Caki2 (cell line): ENCODE measurements at regions not wholly inside any gene's neighbourhood (a gene's known extent, or its start where the extent isn't known, plus 50 kb on each side); places are given as distances from the start of the nearest gene placed in this dataset.

Source experiments
- DNase-seq: peaks from one replicate; pipeline ENCODE4 v3.0.0-alpha.2; 2015; ENCODE audit warnings: low read depth
- in situ Hi-C: cut with HindIII; loops from 2 replicates; pipeline ENCODE4 v1.10.0; 2016; ENCODE audit warnings: low sequenced_read_pairs, low pct_unique_long_range_greater_than_20kb, mixed read lengths

DNA sequence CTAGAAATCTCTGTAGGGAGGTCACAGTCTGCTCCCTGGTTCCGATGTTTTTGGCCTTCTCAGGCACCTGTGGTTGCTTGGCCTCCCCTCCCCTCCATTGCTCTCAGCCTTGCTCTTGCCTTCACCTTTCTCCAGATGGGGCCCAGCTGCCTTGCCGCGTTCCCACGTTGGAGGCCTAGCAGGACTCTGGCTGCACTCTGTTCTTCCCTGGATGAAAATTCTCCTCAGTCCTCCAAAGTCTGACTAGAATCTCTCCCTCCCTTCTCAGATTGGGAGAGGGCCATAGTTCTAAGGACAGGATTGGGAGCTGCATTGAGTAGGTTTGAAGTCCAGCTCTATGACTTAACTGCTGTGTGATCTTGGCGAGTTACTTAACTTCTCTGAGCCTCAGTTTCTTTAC is 213.7 kb upstream of the HABP2 start:
- no peak for DNase-seq
- in situ Hi-C loops = no loop called here

DNA sequence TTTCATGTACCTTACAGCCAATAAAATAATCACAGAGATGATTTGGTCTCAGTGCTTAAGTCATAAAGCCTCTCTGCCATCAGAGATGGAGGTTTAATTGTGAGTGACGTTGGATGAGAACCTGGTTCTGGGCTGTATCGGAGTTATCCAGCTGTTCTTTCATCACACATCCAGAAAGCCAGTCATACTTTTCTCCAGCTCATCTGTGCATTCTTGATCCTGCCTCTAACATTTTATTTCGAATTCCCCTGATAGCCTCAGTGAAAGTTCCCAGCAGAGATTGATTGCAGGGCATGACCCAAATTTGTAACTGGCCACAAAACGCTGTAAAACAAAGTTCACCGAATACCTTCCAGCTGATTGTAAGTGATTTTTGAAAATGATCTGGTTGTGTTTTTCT is 212.6 kb upstream of the HABP2 start:
- in situ Hi-C loops = no loop called here

DNA sequence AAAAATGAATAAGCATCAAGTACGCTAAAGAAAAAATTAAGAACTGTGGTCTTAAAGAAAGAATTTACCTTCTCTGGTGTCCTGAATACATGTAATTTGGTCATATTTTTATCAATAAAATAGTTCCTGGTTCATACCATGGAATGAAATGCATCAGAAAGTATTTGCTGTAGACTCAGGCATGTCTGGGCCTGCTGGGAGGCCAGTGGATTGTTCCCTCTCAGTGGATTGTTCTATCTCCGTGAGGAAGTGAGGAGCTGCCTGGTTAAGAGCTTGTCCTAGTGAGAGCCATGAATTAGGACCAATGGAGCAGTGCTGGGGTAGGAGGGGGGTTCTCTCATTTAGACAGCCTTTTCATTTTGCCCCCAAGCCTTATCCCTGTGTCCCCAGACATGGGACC is 211.7 kb upstream of the HABP2 start:
- no peak for DNase-seq
- in situ Hi-C loops = no loop called here

More for the DNA sequence above, 212.6 kb upstream of the HABP2 start:
- no peak for DNase-seq

DNA sequence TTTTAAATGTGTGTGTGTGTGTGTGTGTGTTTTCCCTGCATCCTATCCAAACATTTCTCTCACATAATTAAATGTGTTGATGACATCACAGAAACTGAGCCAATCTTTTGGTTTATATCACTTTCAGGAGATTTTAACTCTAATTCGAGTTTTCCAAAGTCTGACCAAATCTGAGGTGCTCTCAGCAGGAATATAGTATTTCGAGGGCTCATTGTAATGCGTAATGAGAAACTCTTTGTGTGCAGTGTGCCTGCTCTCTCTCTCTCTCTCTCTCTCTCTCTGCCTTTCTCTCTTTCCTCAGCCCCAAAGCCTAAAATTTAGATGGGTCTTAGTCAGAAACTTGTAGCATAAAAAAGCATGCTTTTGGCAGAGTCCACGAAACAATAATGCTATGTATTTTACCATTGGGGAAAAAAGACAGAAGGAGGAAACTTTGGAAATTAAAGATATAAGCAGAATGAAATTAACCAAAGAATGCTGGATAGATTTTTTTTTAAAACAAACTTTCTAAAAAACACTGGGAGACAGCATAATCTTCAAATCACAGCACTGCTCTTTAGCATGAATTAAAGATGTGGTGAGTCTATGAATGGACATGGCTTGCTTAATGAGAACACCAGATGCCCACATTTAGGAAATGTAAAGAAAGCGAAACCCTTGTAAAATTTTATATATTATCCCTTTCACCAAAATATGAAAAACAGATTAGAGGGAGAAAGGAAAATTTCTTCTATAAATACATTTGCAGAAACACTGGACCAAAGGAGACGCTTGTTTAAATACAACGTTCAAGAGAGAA is 206.8 kb upstream of the HABP2 start:
- DNase-seq = no peak
- in situ Hi-C loops = no loop called here

DNA sequence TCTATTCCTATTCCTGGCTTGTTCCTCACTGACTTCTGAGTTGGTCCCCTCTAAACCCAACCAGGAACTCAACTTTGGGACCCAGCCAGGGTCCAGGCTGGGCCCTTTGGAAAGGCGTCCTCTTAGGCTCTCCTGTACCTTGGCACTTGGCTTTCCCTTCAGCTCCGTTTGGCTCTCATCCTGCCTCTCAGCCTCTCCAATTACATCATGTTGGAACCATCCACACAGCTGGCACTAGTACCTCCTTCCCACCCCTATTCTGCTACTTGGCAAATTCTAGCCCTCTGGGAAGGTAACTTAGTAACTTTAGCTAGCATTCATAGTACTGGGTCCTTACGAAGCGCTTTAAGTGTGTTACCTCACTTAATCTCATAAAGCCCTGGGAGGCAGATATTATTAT is 205.3 kb upstream of the HABP2 start:
- in situ Hi-C loops = no loop called here
- DNase-seq = no peak

GRCh38 chr10:113348694-113349093 is 204.2 kb upstream of the HABP2 start:
- DNase-seq = no peak
- in situ Hi-C loops = no loop called here

DNA sequence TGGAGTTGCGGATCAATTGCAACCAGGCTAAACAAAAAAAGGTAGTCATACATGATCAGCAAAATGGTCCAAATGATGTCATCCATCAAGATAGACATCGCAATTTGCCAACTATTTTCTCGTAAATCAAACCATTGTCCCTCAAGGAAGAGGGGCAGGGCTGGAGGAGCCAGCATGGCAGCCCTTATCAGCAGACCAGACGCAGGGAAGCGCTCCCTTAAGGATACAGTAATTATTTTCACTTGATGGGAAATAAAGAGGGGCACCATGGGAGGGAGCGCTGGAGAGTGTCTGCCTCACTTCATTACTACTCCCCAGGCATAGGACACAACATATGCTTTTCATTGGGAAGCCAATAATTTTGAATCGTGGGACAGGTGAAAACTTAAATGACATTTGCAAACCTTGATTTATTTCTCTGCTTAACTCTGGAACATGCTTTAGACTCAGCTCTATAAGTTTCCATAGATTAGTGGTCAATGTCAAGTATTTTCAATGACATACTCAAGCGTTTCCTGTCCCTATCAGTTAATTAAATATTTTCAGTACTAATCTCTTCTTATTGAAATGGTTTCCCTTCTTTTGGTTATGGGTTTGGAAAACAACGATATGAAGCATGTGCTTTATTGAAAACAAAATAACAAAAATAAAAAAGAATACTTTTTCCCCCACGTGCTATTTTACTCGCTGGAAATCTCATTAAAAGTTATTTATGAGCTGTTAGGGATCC is 202.4 kb upstream of the HABP2 start:
- in situ Hi-C loops = no loop called here
- DNase-seq = no peak

DNA sequence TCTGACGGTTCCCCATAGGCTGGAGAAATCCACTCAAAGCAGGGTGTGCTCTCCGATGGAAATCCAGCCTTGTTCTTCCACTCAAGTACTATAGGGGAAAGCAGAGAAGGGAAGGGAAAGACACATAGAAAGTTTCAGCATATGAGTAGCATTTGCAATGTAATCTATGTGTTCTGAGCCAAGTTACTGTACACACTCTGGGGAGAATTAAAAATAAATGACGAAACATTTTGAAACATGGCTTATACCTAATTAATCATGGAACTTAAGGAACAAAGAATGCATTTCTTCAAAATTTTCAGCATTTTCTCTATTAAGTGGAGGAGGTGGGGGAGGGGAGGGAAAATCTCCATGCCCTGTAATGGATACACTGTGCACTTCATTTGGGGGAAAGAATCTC is 198.1 kb upstream of the HABP2 start:
- no peak for DNase-seq
- in situ Hi-C loops = no loop called here

DNA sequence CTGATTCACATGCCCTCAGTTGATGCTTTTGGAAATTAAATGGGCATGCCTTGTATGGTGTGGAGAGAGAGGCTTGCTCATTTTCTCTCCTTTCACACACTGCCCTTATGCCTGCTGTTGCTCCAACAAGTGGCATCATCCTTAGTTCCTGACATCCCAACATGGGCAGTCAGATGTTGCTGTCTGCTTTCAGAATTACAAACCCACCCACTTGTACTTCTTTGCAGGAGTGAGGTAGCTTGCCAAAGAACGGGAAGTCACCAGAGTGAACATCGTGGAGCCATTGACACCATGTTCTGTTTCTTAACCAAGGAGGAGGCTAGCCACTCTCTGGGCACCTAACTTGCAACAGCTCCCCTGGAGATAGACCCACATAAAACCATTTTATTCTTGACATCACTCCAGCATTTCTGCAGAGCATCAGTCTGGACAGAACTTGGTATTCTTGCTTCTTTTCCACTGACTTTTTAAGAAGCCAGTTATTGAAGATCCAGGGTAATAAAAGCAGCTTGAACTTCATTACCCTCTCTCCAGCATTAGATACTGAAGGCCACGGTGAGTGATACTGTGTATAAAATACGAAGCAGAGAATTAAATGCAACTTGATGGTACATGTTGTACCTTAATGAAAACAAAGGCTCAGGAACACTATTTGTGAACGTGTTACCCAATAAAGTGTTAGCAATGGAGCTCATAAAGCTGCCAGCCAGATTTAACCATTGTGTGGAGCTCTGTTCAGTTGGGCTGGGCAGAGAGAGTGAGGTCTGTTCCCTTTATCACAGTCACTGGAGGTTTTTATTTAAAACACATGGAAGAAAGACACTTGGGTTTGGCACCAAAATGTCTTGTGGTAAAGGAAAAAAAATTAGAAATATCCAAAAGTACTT is 195.8 kb upstream of the HABP2 start:
- no peak for DNase-seq
- in situ Hi-C loops = no loop called here

DNA sequence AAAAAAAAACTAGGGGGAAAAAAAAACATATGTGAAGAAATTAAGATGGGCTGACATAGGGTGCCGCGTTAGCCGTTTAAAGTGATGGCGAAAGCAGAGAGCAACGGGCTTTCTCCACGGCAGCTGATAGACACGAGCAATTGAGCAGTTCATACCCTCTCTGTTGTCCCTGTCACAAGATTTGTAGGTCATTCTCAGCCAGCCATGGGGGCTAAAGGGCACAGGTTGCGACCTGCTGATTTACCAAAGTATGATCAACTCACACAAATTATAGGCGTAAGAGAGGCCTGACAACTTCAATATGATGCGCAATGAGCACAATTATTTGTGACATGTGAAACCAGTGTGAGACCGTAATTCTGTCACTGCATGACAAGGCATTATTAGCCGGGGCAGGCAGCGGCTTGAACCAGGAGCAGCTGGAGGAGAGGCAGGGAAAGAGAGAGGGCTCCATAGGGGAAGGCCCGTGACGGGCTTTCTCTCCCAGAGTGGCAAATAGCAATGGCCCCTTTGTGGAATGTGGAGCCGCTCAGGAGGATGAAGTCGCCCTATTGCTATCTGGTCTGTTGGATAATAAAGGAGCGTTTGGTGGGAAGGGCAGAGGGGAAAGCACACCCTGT is 195.1 kb upstream of the HABP2 start:
- no peak for DNase-seq
- in situ Hi-C loops = no loop called here

DNA sequence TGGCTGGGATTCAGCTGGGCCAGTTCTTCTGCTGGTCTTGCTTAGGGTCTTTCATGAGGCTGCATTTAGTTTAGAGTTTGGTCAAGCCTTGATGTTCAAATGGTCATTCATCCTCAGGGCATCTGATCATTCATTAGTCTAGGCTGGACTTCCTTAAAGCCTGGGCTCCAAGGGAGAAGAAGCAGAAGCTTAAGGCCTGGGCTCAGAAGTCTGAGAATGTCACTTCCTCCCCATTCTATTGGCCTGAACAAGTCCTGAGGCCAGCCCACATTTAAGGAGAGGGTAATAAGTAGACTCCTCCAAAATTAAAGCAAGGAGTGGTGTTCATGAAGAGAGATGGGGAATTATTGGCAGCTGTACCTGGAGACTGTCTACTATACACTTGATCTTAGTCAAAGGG is 193.2 kb upstream of the HABP2 start:
- in situ Hi-C loops = no loop called here
- no peak for DNase-seq

DNA sequence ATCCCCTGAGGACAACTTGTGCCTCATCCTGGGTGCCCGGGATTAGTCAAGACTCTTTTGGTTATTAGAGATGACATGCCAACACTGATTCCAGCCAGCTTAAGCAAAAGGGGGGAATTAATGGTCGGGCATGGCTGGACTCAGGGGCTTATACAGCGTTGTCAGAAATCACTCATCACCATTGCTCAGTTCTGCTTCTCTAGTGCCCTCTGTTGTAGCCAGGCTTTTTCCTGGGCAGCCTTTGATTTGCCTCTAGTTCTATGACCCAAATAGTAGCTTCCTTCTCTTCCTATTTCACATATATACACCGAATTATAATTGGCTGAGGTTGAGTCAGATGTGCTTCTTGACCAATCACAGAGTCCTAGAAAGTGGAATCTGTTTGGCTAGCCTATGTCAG is 192.0 kb upstream of the HABP2 start:
- in situ Hi-C loops = no loop called here
- DNase-seq = no peak

GRCh38 chr10:113362645-113363091 is 190.2 kb upstream of the HABP2 start:
- in situ Hi-C loops = no loop called here
- no peak for DNase-seq

- in situ Hi-C loops = no loop called here
- no peak for DNase-seq
Measured at GRCh38 chr10:113364227-113364626, 188.6 kb upstream of the HABP2 start.

DNA sequence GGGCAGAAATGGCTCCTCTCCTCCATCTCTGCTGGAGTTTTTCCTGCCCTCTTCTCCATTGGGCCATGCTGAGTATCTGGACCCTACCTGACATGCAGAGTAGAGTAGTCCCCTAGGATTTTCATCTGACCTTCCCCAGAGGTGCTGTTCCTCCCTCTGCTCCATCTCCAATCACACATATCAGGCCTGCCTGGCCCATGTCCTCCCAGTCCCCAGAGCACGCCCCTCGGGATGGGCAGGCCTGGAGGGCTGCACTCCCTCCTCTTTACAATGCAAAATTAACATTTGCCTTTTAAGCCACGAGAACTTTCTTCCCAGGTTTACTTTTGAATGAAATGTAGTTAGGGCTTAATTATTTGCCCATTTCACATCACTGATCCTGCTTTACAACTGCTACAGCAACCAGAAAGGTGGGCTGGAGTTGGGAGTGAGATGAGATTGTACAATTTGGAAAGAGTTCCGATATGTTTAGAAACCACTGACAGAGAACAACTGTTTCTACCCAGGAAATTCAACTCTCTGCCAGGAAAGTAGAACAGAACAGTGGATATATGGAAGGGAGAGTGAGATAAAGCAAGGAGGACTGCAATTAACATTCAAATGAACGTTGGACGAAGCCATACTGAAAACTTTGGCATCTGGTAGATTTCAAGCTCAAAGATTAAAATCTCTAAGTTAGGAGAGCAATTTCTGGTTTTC is 184.0 kb upstream of the HABP2 start:
- in situ Hi-C loops = no loop called here
- no peak for DNase-seq

DNA sequence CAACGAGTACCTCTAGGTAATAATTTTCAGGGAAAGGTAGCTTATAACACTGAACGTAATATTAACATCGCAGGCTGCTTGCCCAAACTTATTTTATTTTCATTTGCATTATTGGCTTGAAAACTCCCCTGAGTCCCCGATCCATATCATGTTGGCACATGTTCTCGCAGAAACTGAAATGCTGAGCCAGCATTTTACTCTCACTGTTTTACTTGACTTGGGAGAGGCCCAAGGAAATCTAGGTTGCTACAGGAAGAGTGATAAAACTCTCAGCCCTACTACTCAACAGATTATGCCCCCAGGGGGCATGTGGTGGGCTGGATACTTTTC is 183.5 kb upstream of the HABP2 start:
- no peak for DNase-seq
- in situ Hi-C loops = no loop called here

- no peak for DNase-seq
- in situ Hi-C loops = no loop called here
Measured at GRCh38 chr10:113376428-113376827, 176.4 kb upstream of the HABP2 start.

GRCh38 chr10:113379091-113379490 is 173.8 kb upstream of the HABP2 start:
- in situ Hi-C loops = no loop called here
- DNase-seq = no peak
